Caco-2 (cell line): ENCODE measurements at regions not wholly inside any gene's neighbourhood (a gene's known extent, or its start where the extent isn't known, plus 50 kb on each side); places are given as distances from the start of the nearest gene placed in this dataset.

Experiments used
- BruUV-seq: library from RNA; stranded (reverse); fragments of 400-500 nt; replicated peaks from 2 replicates; lab custom pipeline; 2021; lab: Mats Ljungman, UMichigan
- CTCF ChIA-PET: fragments of 300-600 bp; sonication (Branson Sonifier 250); formaldehyde crosslinking; loops from one replicate; lab custom pipeline; 2022; ENCODE audit warnings: antibody characterized with exemption; lab: Charles Lee
- POLR2A ChIA-PET: fragments of 300-600 bp; sonication (Branson Sonifier 250); formaldehyde crosslinking; loops from one replicate; lab custom pipeline; 2022; ENCODE audit warnings: antibody characterized with exemption; lab: Charles Lee
- DNase-seq, 2 experiments: peaks; one replicate each; pipeline versions ENCODE4 v3.0.0 to v3.0.0-alpha.2; 2020 to 2022
- H3K27me3 ChIP-seq: replicated peaks from 2 replicates; pipeline ENCODE4 v1.6.0; 2011; ENCODE audit warnings: low read length; ENCODE audit not compliant: control insufficient read depth, insufficient read depth
- H3K36me3 ChIP-seq: 2 replicates; pipeline ENCODE4 v1.5.1; 2011; ENCODE audit warnings: low read length; ENCODE audit not compliant: control insufficient read depth, insufficient read depth
- H3K4me1 ChIP-seq: fragments of 250-450 bp; sonication (Bioruptor Pico); 2 replicates; pipeline ENCODE4 v1.5.1; 2020; ENCODE audit warnings: mild to moderate bottlenecking
- H3K4me3 ChIP-seq: 2 replicates; pipeline ENCODE4 v1.5.1; 2011; ENCODE audit warnings: low read depth, mild to moderate bottlenecking, control low read depth, low read length
- H3K9me3 ChIP-seq: fragments of 250-450 bp; sonication (Bioruptor Pico); 2 replicates; pipeline ENCODE4 v1.5.1; 2020; ENCODE audit warnings: mild to moderate bottlenecking, moderate library complexity
- H3K27ac Mint-ChIP-seq: one replicate; pipeline ENCODE4 v1.8.0; 2022; ENCODE audit warnings: mixed read lengths; ENCODE audit not compliant: unreplicated experiment
- H3K27me3 Mint-ChIP-seq: one replicate; pipeline ENCODE4 v1.8.0; 2022; ENCODE audit warnings: mixed read lengths; ENCODE audit not compliant: insufficient read depth, unreplicated experiment
- H3K36me3 Mint-ChIP-seq: one replicate; pipeline ENCODE4 v1.8.0; 2022; ENCODE audit warnings: mild to moderate bottlenecking, mixed read lengths; ENCODE audit not compliant: insufficient read depth, unreplicated experiment
- H3K4me1 Mint-ChIP-seq: one replicate; pipeline ENCODE4 v1.8.0; 2022; ENCODE audit warnings: low read depth, mixed read lengths; ENCODE audit not compliant: unreplicated experiment
- H3K4me3 Mint-ChIP-seq: one replicate; pipeline ENCODE4 v1.8.0; 2022; ENCODE audit warnings: mild to moderate bottlenecking, moderate library complexity, mixed read lengths; ENCODE audit not compliant: unreplicated experiment
- H3K9me3 Mint-ChIP-seq: one replicate; pipeline ENCODE4 v1.8.0; 2022; ENCODE audit warnings: mixed read lengths; ENCODE audit not compliant: unreplicated experiment
- CTCF ChIP-seq, 2 experiments: fragments of 200-600 bp in 1 of 2; IDR thresholded peaks; 1 replicate in 1 of 2; 2 replicates in 1 of 2; pipeline versions ENCODE4 v1.5.1 to v1.8.0; 2011 to 2022; ENCODE audit warnings: antibody characterized with exemption in 1 of 2, control low read depth in 1 of 2, inconsistent platforms in 1 of 2, low read depth in 1 of 2, low read length in 1 of 2, mild to moderate bottlenecking in 1 of 2, moderate library complexity in 1 of 2; ENCODE audit not compliant: insufficient read depth in 1 of 2, severe bottlenecking in 1 of 2, unreplicated experiment in 1 of 2
- intact Hi-C: fragments of 100-400 bp; cut with micrococcal nuclease; formaldehyde crosslinking; loops from one replicate; pipeline ENCODE4 v1.10.0; 2022; ENCODE audit not compliant: unreplicated experiment

- BruUV-seq: no TSS peak
- Mint-ChIP-seq H3K4me1 (no peaks in the 10 kb centered on the region), H3K27me3 (no peaks in the 10 kb centered on the region), H3K4me3 (no peak overlapping the region), H3K27ac (no peak overlapping the region), H3K9me3 (no peaks in the 10 kb centered on the region), H3K36me3 (no peaks in the 10 kb centered on the region)
- intact Hi-C loops: no loop called here
- H3K4me3 ChIP-seq: no peak overlapping the region
- DNase-seq: no peak
- no peak for TF ChIP-seq CTCF (IDR thresholded peaks at IDR 0.05; ENCODE audit: insufficient read depth in 1 of 2, low read depth in 1 of 2, low read length in 1 of 2, severe bottlenecking in 1 of 2, unreplicated experiment in 1 of 2)
- CTCF ChIA-PET: no interaction called here
- no peaks in the 10 kb centered on the region; the same call in 1 of the 2 replicates for H3K36me3 ChIP-seq
- no peaks in the 10 kb centered on the region for H3K9me3 ChIP-seq
- H3K4me1 ChIP-seq: no peaks in the 10 kb centered on the region
- POLR2A ChIA-PET: no interaction called here
- no peaks in the 10 kb centered on the region for H3K27me3 ChIP-seq
Measured at GRCh38 chr16:55091871-55092230, 161.2 kb downstream of the IRX5 start.

DNA sequence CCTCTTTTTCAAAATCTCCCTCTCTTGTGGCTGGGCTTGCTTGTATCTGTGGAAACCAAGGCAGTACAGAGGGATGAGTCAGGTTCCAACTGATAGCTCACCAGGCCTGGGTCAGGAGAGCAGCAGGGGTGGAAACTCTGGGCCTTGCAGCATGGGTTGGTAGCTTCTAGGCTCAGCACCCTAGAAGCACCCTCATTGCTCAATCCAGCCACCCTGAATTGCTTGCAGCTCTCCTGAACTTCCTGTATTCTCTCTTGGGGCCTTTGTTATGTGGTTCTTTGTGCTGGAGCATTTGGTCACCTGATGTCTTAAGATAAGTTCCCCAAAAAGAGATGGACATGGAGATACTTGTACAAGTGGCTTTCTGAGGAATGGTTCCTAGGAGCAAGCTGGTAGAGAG lies 169.4 kb downstream of the IRX5 start:
- H3K4me1 Mint-ChIP-seq: no peaks in the 10 kb centered on the region
- H3K4me3 Mint-ChIP-seq: no peak overlapping the region

DNA sequence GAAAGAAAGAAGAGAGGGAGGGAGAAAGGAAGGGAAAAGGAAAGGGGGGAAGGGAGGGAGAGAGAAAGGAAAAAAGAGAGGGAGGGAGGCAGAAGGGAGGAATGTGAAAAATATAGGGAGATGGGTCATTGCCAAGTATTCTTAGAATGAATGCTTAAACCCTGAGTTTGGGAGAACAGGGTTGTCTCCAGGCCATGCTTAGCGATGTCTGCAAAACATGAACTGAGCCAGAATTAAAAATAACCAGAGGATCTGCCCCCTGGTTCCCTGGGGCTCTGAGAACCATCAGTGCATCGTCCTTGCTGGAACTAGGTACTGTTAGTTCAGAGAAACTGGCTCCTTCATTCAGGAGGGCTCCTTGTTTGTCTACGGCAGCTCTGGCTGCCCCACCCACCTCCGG lies 170.4 kb downstream of the IRX5 start:
- Mint-ChIP-seq H3K27me3 (no peaks in the 10 kb centered on the region), H3K36me3 (no peaks in the 10 kb centered on the region), H3K4me3 (no peak overlapping the region), H3K4me1 (no peaks in the 10 kb centered on the region), H3K9me3 (peaks cover 22% of the 10 kb centered on the region), H3K27ac (no peak overlapping the region)
- no peak overlapping the region for H3K4me3 ChIP-seq
- no peaks in the 10 kb centered on the region for H3K4me1 ChIP-seq
- H3K27me3 ChIP-seq: no peaks in the 10 kb centered on the region
- BruUV-seq: no TSS peak
- intact Hi-C loops: no loop called here
- H3K36me3 ChIP-seq: no peaks in the 10 kb centered on the region
- peaks cover 13% of the 10 kb centered on the region for H3K9me3 ChIP-seq
- DNase-seq: no peak
- CTCF ChIA-PET: no interaction called here
- TF ChIP-seq CTCF (IDR thresholded peaks at IDR 0.05; ENCODE audit: insufficient read depth in 1 of 2, low read depth in 1 of 2, low read length in 1 of 2, severe bottlenecking in 1 of 2, unreplicated experiment in 1 of 2): no peak
- POLR2A ChIA-PET: no interaction called here

More for the DNA sequence above, 169.4 kb downstream of the IRX5 start:
- Histone ChIP-seq H3K9me3 (peaks cover 12% of the 10 kb centered on the region), H3K27me3 (no peaks in the 10 kb centered on the region), H3K4me1 (no peaks in the 10 kb centered on the region), H3K36me3 (no peaks in the 10 kb centered on the region; the same call in 1 of the 2 replicates), H3K4me3 (no peak overlapping the region)
- no TSS peak for BruUV-seq
- intact Hi-C loops: no loop called here
- POLR2A ChIA-PET: no interaction called here
- no peak overlapping the region for H3K27ac Mint-ChIP-seq
- TF ChIP-seq CTCF (IDR thresholded peaks at IDR 0.05; ENCODE audit: insufficient read depth in 1 of 2, low read depth in 1 of 2, low read length in 1 of 2, severe bottlenecking in 1 of 2, unreplicated experiment in 1 of 2): no peak
- no peak for DNase-seq
- no peaks in the 10 kb centered on the region for H3K36me3 Mint-ChIP-seq
- CTCF ChIA-PET: interaction anchor here (0.5 kb wide), 1 partner anchor 90 kb away, joined by 3 read pairs; no protein-coding TSS in a partner anchor
- H3K9me3 Mint-ChIP-seq: peaks cover 18% of the 10 kb centered on the region
- no peaks in the 10 kb centered on the region for H3K27me3 Mint-ChIP-seq
